ENCODE measurements at regions not wholly inside any gene's neighbourhood (a gene's known extent, or its start where the extent isn't known, plus 50 kb on each side); places are given as distances from the start of the nearest gene placed in this dataset.

- CTCF ChIA-PET = no interaction called here
These were observed 356.8 kb downstream of the CYRIA start for GRCh38 chr2:16308816-16309215.

More at GRCh38 chr2:16308816-16309215, 356.8 kb downstream of the CYRIA start:
- Histone ChIP-seq H3K4me1 (ENCODE audit: control insufficient read depth in 2 of 2, insufficient read depth in 2 of 2, low read length in 2 of 2) (no peaks in the 10 kb centered on the region), H3K4me3 (ENCODE audit: control extremely low read depth in 1 of 5, extremely low read depth in 1 of 5, insufficient read depth in 1 of 5, low read depth in 2 of 5, low read length in 4 of 5) (no peak overlapping the region), H3K79me2 (ENCODE audit: control insufficient read depth, insufficient read depth, low read length) (no peaks in the 10 kb centered on the region), H2AFZ (ENCODE audit: insufficient read depth, low read depth, low read length, poor library complexity, severe bottlenecking) (no peak overlapping the region), H4K20me1 (ENCODE audit: control insufficient read depth, insufficient read depth, low read length, poor library complexity, severe bottlenecking) (no peaks in the 10 kb centered on the region), H3K4me2 (replicated peaks; ENCODE audit: low read depth, low read length, poor library complexity, severe bottlenecking) (no peak overlapping the region), H3K36me3 (replicated peaks in 1 of 2; ENCODE audit: control extremely low read depth in 1 of 2, control insufficient read depth in 1 of 2, extremely low read depth in 1 of 2, insufficient read depth in 2 of 2, low read length in 1 of 2) (no peaks in the 10 kb centered on the region), H3K9me3 (ENCODE audit: control extremely low read depth in 1 of 3, control insufficient read depth in 2 of 3, insufficient read depth in 1 of 3, low read length in 2 of 3) (no peaks in the 10 kb centered on the region), H3K27ac (ENCODE audit: low read length in 2 of 2) (no peak overlapping the region), H3K9ac (ENCODE audit: low read length) (no peak overlapping the region), H3K27me3 (replicated peaks in 1 of 4; ENCODE audit: control extremely low read depth in 1 of 4, control insufficient read depth in 3 of 4, insufficient read depth in 4 of 4, low read length in 3 of 4) (peaks cover 0 to 2% (median 0%) of the 10 kb centered on the region in 4 experiments)
- Mint-ChIP-seq H3K4me3 (no peak overlapping the region), H3K27ac (no peak overlapping the region), H3K27me3 (peaks cover 13% of the 10 kb centered on the region), H3K9me3 (ENCODE audit: insufficient read depth) (no peaks in the 10 kb centered on the region), H3K4me1 (no peaks in the 10 kb centered on the region)
- no peak for TF ChIP-seq EZH2 (IDR thresholded peaks at IDR 0.05; ENCODE audit: borderline replicate concordance, insufficient read depth, low read depth, low read length, poor library complexity, severe bottlenecking)
- TF ChIP-seq CTCF (IDR thresholded peaks at IDR 0.05) = no peak
- WGBS (ENCODE audit: insufficient coverage) = no CpG with 5 or more reads among the region's 2 CpGs
- POLR2A ChIA-PET = no interaction called here
- ATAC-seq (ENCODE audit: low read depth) (no peak), DNase-seq (no peak)
- intact Hi-C loops (cut with micrococcal nuclease) = no loop called here

All from B cell (primary cell).